Upper lobe of left lung (tissue), 6 donors: ENCODE measurements at regions not wholly inside any gene's neighbourhood (a gene's known extent, or its start where the extent isn't known, plus 50 kb on each side); places are given as distances from the start of the nearest gene placed in this dataset.

ENCODE experiments used
- ATAC-seq, 2 donors: fragments of 200-7000 bp; cut with Tn5 transposase; one replicate each; pipeline ENCODE4 v1.9.1; 2022; ENCODE audit warnings: mild to moderate bottlenecking in 2 of 2, moderate library complexity in 2 of 2; ENCODE audit not compliant: low FRiP score in 2 of 2
- DNase-seq, 2 donors: peaks; one replicate each; pipeline ENCODE4 v3.0.0-alpha.2; 2019 to 2020
- H3K27ac ChIP-seq, 4 donors: fragments of 200-600 bp; sonication (generic); one replicate each; pipeline ENCODE4 v1.5.1; 2016 to 2019
- H3K27me3 ChIP-seq, 4 donors: fragments of 200-600 bp; sonication (generic); one replicate each; pipeline ENCODE4 v1.5.1; 2017 to 2019
- H3K36me3 ChIP-seq, 4 donors: fragments of 200-600 bp; sonication (generic); one replicate each; pipeline ENCODE4 v1.5.1; 2016 to 2019
- H3K4me1 ChIP-seq, 4 donors: fragments of 200-600 bp; sonication (generic); one replicate each; pipeline ENCODE4 v1.5.1; 2018 to 2019
- H3K4me3 ChIP-seq, 4 donors: fragments of 200-600 bp; sonication (generic); one replicate each; pipeline ENCODE4 v1.5.1; 2017 to 2019; ENCODE audit warnings: mild to moderate bottlenecking in 2 of 4, moderate library complexity in 1 of 4
- H3K9me3 ChIP-seq, 4 donors: fragments of 200-600 bp; sonication (generic); one replicate each; pipeline ENCODE4 v1.5.1; 2018 to 2019
- CTCF ChIP-seq, 6 experiments: fragments of 450-650 bp in 4 of 6; fragments of 200-600 bp in 2 of 6; sonication (generic) in 2 of 6; IDR thresholded peaks; one replicate each; pipeline ENCODE4 v1.5.1; 2016 to 2019; ENCODE audit warnings: antibody characterized with exemption in 6 of 6
- EP300 ChIP-seq, 4 donors: sonication (generic); formaldehyde crosslinking; IDR thresholded peaks; one replicate each; pipeline ENCODE4 v1.5.1; 2017; ENCODE audit warnings: antibody characterized with exemption in 4 of 4, control low read depth in 2 of 4
- POLR2A ChIP-seq, 4 donors: fragments of 450-650 bp; IDR thresholded peaks; one replicate each; pipeline ENCODE4 v1.5.1; 2016 to 2017; ENCODE audit warnings: antibody characterized with exemption in 4 of 4, mild to moderate bottlenecking in 2 of 4
- POLR2AphosphoS5 ChIP-seq, 2 donors: sonication (generic); formaldehyde crosslinking; IDR thresholded peaks; one replicate each; pipeline ENCODE4 v1.5.1; 2017; ENCODE audit warnings: antibody characterized with exemption in 2 of 2
- WGBS, 2 donors: methylation state at CpG; one replicate each; pipeline ENCODE4 v1.1.5; 2017 to 2018; 5-methylcytosine and 5-hydroxymethylcytosine counted together
- donor health status: DM: no; HTN: no; CAD: no; lungs with moderate emphysema.
- donor health status: DM: no; HTN: yes; CAD: no; lungs with severe emphysema.

GRCh38 chr12:98388126-98388525, 127.3 kb upstream of the TMPO start:
- H3K4me3 ChIP-seq, result no peak overlapping the region
- no peaks in the 10 kb centered on the region for H3K36me3 ChIP-seq
- H3K4me1 ChIP-seq, result no peaks in the 10 kb centered on the region
- H3K27ac ChIP-seq, result no peak overlapping the region
- H3K27me3 ChIP-seq, result no peaks in the 10 kb centered on the region
- DNase-seq (no peak), ATAC-seq (no peak)
- H3K9me3 ChIP-seq, result no peaks in the 10 kb centered on the region
- TF ChIP-seq EP300 (IDR thresholded peaks at IDR 0.05) (no peak), POLR2AphosphoS5 (IDR thresholded peaks at IDR 0.05) (no peak)
- 61 to 64% methylated on average over 10 of the region's 10 CpGs for WGBS, 2 donors

GRCh38 chr12:98389593-98389992, 125.8 kb upstream of the TMPO start:
- H3K4me1 ChIP-seq, result no peaks in the 10 kb centered on the region
- H3K36me3 ChIP-seq, result no peaks in the 10 kb centered on the region
- DNase-seq (no peak), ATAC-seq (no peak)
- TF ChIP-seq CTCF (IDR thresholded peaks at IDR 0.05) (no peak), POLR2AphosphoS5 (IDR thresholded peaks at IDR 0.05) (no peak), EP300 (IDR thresholded peaks at IDR 0.05) (no peak), POLR2A (IDR thresholded peaks at IDR 0.05) (no peak)
- no peaks in the 10 kb centered on the region for H3K27me3 ChIP-seq
- no peak overlapping the region for H3K27ac ChIP-seq
- no peaks in the 10 kb centered on the region for H3K9me3 ChIP-seq
- 86 to 89% methylated on average over 2 of the region's 2 CpGs for WGBS, 2 donors
- no peak overlapping the region for H3K4me3 ChIP-seq

- Histone ChIP-seq H3K36me3 (no peaks in the 10 kb centered on the region), H3K27me3 (no peaks in the 10 kb centered on the region), H3K4me3 (peak overlapping the region in 3 of 4 donors; percentile 22 to 53 (median 50)), H3K9me3 (no peaks in the 10 kb centered on the region), H3K27ac (no peak overlapping the region), H3K4me1 (peaks cover 4 to 23% (median 11%) of the 10 kb centered on the region in 4 donors)
- TF ChIP-seq POLR2A (IDR thresholded peaks at IDR 0.05) (no peak), CTCF (IDR thresholded peaks at IDR 0.05) (peak; percentile 81 to 91 (median 86))
- DNase-seq (peak in 1 of 2 donors; percentile 84), ATAC-seq (peak; percentile 90 to 98)
- WGBS, 2 donors, result 24 to 31% methylated on average over 24 to 33 of the region's 33 CpGs
These were observed 117.9 kb upstream of the TMPO start for GRCh38 chr12:98397323-98398105.

- H3K27me3 ChIP-seq, result no peaks in the 10 kb centered on the region
- TF ChIP-seq CTCF (IDR thresholded peaks at IDR 0.05) (no peak), POLR2AphosphoS5 (IDR thresholded peaks at IDR 0.05) (no peak), EP300 (IDR thresholded peaks at IDR 0.05) (no peak), POLR2A (IDR thresholded peaks at IDR 0.05) (no peak)
- no peak overlapping the region for H3K27ac ChIP-seq
- H3K9me3 ChIP-seq, result no peaks in the 10 kb centered on the region
- no peak overlapping the region for H3K4me3 ChIP-seq
- ATAC-seq (peak in 1 of 2 donors; percentile 62), DNase-seq (peak in 1 of 2 donors; percentile 60)
- H3K4me1 ChIP-seq, result peaks cover 4 to 23% (median 11%) of the 10 kb centered on the region in 4 donors
- no peaks in the 10 kb centered on the region for H3K36me3 ChIP-seq
- 26 to 32% methylated on average over 9 of the region's 9 CpGs for WGBS, 2 donors
These were observed 115.9 kb upstream of the TMPO start for GRCh38 chr12:98399532-98399931.

- Histone ChIP-seq H3K27me3 (no peaks in the 10 kb centered on the region), H3K36me3 (no peaks in the 10 kb centered on the region), H3K4me3 (no peak overlapping the region), H3K27ac (no peak overlapping the region), H3K9me3 (no peaks in the 10 kb centered on the region), H3K4me1 (peaks cover 4 to 23% (median 13%) of the 10 kb centered on the region in 4 donors)
- TF ChIP-seq POLR2A (IDR thresholded peaks at IDR 0.05) (no peak), POLR2AphosphoS5 (IDR thresholded peaks at IDR 0.05) (no peak), EP300 (IDR thresholded peaks at IDR 0.05) (no peak), CTCF (IDR thresholded peaks at IDR 0.05) (no peak)
- no peak for ATAC-seq
- WGBS, 2 donors, result 31 to 48% methylated on average over 4 of the region's 4 CpGs
- no peak for DNase-seq
These were observed 114.0 kb upstream of the TMPO start for GRCh38 chr12:98401427-98401826.
